GM21619 (cell line): ENCODE measurements at regions not wholly inside any gene's neighbourhood (a gene's known extent, or its start where the extent isn't known, plus 50 kb on each side); places are given as distances from the start of the nearest gene placed in this dataset.

Experiments used
- ATAC-seq: cut with Tn5 transposase; IDR thresholded peaks from one replicate; pipeline ENCODE4 v1.9.1; 2021; ENCODE audit not compliant: unreplicated experiment

- ATAC-seq: no peak
Measured at GRCh38 chr19:31402529-31403316, 53.5 kb upstream of the TSHZ3 start.

GRCh38 chr19:31406106-31406505 is 56.9 kb upstream of the TSHZ3 start:
- no peak for ATAC-seq

GRCh38 chr19:31408460-31409124 is 59.4 kb upstream of the TSHZ3 start:
- no peak for ATAC-seq

- ATAC-seq: no peak
Measured at GRCh38 chr19:31413353-31413752, 64.1 kb upstream of the TSHZ3 start.

- ATAC-seq: no peak
Measured at GRCh38 chr19:31415322-31415721, 66.1 kb upstream of the TSHZ3 start.

GRCh38 chr19:31416548-31416947 is 67.3 kb upstream of the TSHZ3 start:
- ATAC-seq: no peak

- no peak for ATAC-seq
Measured at GRCh38 chr19:31418055-31418454, 68.8 kb upstream of the TSHZ3 start.

- ATAC-seq: no peak
Measured at GRCh38 chr19:31418692-31419430, 69.6 kb upstream of the TSHZ3 start.

- no peak for ATAC-seq
Measured at GRCh38 chr19:31419871-31420445, 70.7 kb upstream of the TSHZ3 start.

- ATAC-seq: no peak
Measured at GRCh38 chr19:31421082-31421481, 71.8 kb upstream of the TSHZ3 start.

GRCh38 chr19:31421856-31422255 is 72.6 kb upstream of the TSHZ3 start:
- no peak for ATAC-seq

- ATAC-seq: no peak
Measured at GRCh38 chr19:31423896-31424295, 74.7 kb upstream of the TSHZ3 start.

- no peak for ATAC-seq
Measured at GRCh38 chr19:31424861-31425620, 75.8 kb upstream of the TSHZ3 start.

GRCh38 chr19:31427857-31428256 is 78.6 kb upstream of the TSHZ3 start:
- no peak for ATAC-seq

GRCh38 chr19:31430381-31430780 is 81.1 kb upstream of the TSHZ3 start:
- ATAC-seq: no peak

- no peak for ATAC-seq
Measured at GRCh38 chr19:31432201-31432810, 83.1 kb upstream of the TSHZ3 start.

- ATAC-seq: no peak
Measured at GRCh38 chr19:31436121-31436776, 87.0 kb upstream of the TSHZ3 start.

- no peak for ATAC-seq
Measured at GRCh38 chr19:31438401-31439269, 89.4 kb upstream of the TSHZ3 start.

GRCh38 chr19:31439270-31439573 is 90.0 kb upstream of the TSHZ3 start:
- ATAC-seq: no peak
